Prostate gland (tissue), 2 donors: ENCODE measurements at regions not wholly inside any gene's neighbourhood (a gene's known extent, or its start where the extent isn't known, plus 50 kb on each side); places are given as distances from the start of the nearest gene placed in this dataset.
"Not testable (repeated sequence)": the region's sequence is repeated elsewhere in the genome, so short reads cannot be mapped to it uniquely, and the experiment has no call there.

Experiments used
- POLR2A ChIP-seq: fragments of 450-650 bp; IDR thresholded peaks from one replicate; pipeline ENCODE4 v1.6.1; 2016; ENCODE audit warnings: antibody characterized with exemption, mild to moderate bottlenecking
- POLR2AphosphoS5 ChIP-seq: sonication (generic); formaldehyde crosslinking; IDR thresholded peaks from one replicate; pipeline ENCODE4 v1.6.1; 2017; ENCODE audit warnings: antibody characterized with exemption
- TF ChIP-seq, protein P1 (sequence below), 4 experiments: fragments of 200-600 bp in 2 of 4; fragments of 450-650 bp in 2 of 4; sonication (generic) in 2 of 4; IDR thresholded peaks; 1 replicate in 3 of 4; 2 replicates in 1 of 4; pipeline ENCODE4 v1.5.1; 2016 to 2019; ENCODE audit warnings: antibody characterized with exemption in 4 of 4, mild to moderate bottlenecking in 2 of 4, moderate library complexity in 2 of 4

DNA sequence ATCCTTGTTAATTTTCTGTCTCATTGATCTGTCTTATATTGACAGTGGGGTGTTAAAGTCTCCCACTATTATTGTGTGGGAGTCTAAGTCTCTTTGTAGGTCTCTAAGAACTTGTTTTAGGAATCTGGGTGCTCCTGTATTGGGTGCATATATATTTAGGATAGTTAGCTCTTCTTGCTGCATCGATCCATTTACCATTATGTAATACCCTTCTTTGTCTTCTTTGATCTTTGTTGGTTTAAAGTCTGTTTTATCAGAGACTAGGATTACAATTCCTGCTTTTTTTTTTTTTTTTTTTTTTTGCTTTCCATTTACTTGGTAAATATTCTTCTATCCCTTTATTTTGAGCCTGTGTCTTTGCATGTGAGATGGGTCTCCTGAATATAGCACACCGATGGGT, 176.6 kb upstream of the SRD5A2 start:
- TF ChIP-seq, protein P1, sequence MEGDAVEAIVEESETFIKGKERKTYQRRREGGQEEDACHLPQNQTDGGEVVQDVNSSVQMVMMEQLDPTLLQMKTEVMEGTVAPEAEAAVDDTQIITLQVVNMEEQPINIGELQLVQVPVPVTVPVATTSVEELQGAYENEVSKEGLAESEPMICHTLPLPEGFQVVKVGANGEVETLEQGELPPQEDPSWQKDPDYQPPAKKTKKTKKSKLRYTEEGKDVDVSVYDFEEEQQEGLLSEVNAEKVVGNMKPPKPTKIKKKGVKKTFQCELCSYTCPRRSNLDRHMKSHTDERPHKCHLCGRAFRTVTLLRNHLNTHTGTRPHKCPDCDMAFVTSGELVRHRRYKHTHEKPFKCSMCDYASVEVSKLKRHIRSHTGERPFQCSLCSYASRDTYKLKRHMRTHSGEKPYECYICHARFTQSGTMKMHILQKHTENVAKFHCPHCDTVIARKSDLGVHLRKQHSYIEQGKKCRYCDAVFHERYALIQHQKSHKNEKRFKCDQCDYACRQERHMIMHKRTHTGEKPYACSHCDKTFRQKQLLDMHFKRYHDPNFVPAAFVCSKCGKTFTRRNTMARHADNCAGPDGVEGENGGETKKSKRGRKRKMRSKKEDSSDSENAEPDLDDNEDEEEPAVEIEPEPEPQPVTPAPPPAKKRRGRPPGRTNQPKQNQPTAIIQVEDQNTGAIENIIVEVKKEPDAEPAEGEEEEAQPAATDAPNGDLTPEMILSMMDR (IDR thresholded peaks at IDR 0.05): not testable (repeated sequence)
- TF ChIP-seq POLR2AphosphoS5, POLR2A: not testable (repeated sequence)
